Right lobe of liver (tissue), 6 donors: ENCODE measurements at regions not wholly inside any gene's neighbourhood (a gene's known extent, or its start where the extent isn't known, plus 50 kb on each side); places are given as distances from the start of the nearest gene placed in this dataset.

Experiments
- ATAC-seq, 4 donors: fragments of 200-7000 bp; cut with Tn5 transposase; one replicate each; pipeline ENCODE4 v1.9.1; 2020; ENCODE audit warnings: mild to moderate bottlenecking in 4 of 4, moderate library complexity in 4 of 4
- DNase-seq, 3 donors: peaks; one replicate each; pipeline ENCODE4 v3.0.0-alpha.2; 2020
- H3K27ac ChIP-seq, 3 donors: fragments of 200-600 bp; one replicate each; pipeline ENCODE4 v1.8.0; 2022
- H3K27me3 ChIP-seq, 2 donors: fragments of 200-600 bp; one replicate each; pipeline ENCODE4 v1.8.0; 2022
- H3K36me3 ChIP-seq, 4 donors: fragments of 200-600 bp; sonication (generic) in 1 of 4; one replicate each; pipeline versions ENCODE4 v1.5.1 to v1.8.0; 2017 to 2022; ENCODE audit warnings: control low read depth in 1 of 4
- H3K4me1 ChIP-seq, 4 donors: fragments of 200-600 bp; sonication (generic) in 1 of 4; one replicate each; pipeline versions ENCODE4 v1.5.1 to v1.8.0; 2017 to 2022; ENCODE audit warnings: control low read depth in 1 of 4
- H3K4me3 ChIP-seq, 3 donors: fragments of 200-600 bp; one replicate each; pipeline ENCODE4 v1.8.0; 2022
- H3K9me3 ChIP-seq, 4 donors: fragments of 200-600 bp; sonication (generic) in 1 of 4; one replicate each; pipeline versions ENCODE4 v1.5.1 to v1.8.0; 2017 to 2022; ENCODE audit warnings: control low read depth in 1 of 4
- POLR2A ChIP-seq: fragments of 450-650 bp; IDR thresholded peaks from one replicate; pipeline ENCODE4 v1.6.1; 2017; ENCODE audit warnings: antibody characterized with exemption, mild to moderate bottlenecking
- WGBS: methylation state at CpG from one replicate; pipeline ENCODE4 v1.1.6; 2018; ENCODE audit warnings: low coverage, low lambda C conversion rate; ENCODE audit not compliant: insufficient coverage; ENCODE audit errors: missing lambda C conversion rate; 5-methylcytosine and 5-hydroxymethylcytosine counted together
- intact Hi-C, 2 donors: fragments of 100-400 bp; cut with DNase I; formaldehyde crosslinking; loops; one replicate each; pipeline versions ENCODE4 v1.11.2 to v1.14.1; 2022
- TF ChIP-seq, protein P1 (sequence below), 4 donors: fragments of 200-600 bp in 3 of 4; fragments of 450-650 bp in 1 of 4; IDR thresholded peaks; one replicate each; pipeline versions ENCODE4 v1.5.1 to v1.8.0; 2016 to 2022; ENCODE audit warnings: antibody characterized with exemption in 4 of 4, mild to moderate bottlenecking in 2 of 4
- donor health status: DM: no; HTN: yes; CAD: no.
- donor health status: DM: no; HTN: no; CAD: no.
- donor health status: DM: no; HTN: no; CAD: no.
- donor health status: DM: no; HTN: yes; CAD: no.
- donor health status: DM: no; HTN: yes; CAD: no.

- Histone ChIP-seq H3K36me3 (no peaks in the 10 kb centered on the region), H3K27me3 (no peaks in the 10 kb centered on the region), H3K4me3 (no peak overlapping the region), H3K9me3 (no peaks in the 10 kb centered on the region), H3K4me1 (no peaks in the 10 kb centered on the region), H3K27ac (no peak overlapping the region)
- ATAC-seq (no peak), DNase-seq (no peak)
- TF ChIP-seq POLR2A = no peak
- TF ChIP-seq, protein P1, sequence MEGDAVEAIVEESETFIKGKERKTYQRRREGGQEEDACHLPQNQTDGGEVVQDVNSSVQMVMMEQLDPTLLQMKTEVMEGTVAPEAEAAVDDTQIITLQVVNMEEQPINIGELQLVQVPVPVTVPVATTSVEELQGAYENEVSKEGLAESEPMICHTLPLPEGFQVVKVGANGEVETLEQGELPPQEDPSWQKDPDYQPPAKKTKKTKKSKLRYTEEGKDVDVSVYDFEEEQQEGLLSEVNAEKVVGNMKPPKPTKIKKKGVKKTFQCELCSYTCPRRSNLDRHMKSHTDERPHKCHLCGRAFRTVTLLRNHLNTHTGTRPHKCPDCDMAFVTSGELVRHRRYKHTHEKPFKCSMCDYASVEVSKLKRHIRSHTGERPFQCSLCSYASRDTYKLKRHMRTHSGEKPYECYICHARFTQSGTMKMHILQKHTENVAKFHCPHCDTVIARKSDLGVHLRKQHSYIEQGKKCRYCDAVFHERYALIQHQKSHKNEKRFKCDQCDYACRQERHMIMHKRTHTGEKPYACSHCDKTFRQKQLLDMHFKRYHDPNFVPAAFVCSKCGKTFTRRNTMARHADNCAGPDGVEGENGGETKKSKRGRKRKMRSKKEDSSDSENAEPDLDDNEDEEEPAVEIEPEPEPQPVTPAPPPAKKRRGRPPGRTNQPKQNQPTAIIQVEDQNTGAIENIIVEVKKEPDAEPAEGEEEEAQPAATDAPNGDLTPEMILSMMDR (IDR thresholded peaks at IDR 0.05) = no peak
- intact Hi-C loops = no loop called here
- 63% methylated on average over 4 of the region's 5 CpGs for WGBS
These were observed 50.9 kb upstream of the ZNF354B start for GRCh38 chr5:178808886-178809285.

GRCh38 chr5:178801021-178801420 lies 58.7 kb upstream of the ZNF354B start:
- ATAC-seq = no peak
- no CpG with 5 or more reads among the region's 5 CpGs for WGBS
- no peak for TF ChIP-seq POLR2A
- TF ChIP-seq, protein P1 (IDR thresholded peaks at IDR 0.05) = no peak
- intact Hi-C loops = no loop called here
- Histone ChIP-seq H3K27ac (no peak overlapping the region), H3K9me3 (no peaks in the 10 kb centered on the region), H3K36me3 (no peaks in the 10 kb centered on the region), H3K4me1 (no peaks in the 10 kb centered on the region), H3K27me3 (no peaks in the 10 kb centered on the region), H3K4me3 (no peak overlapping the region)
- DNase-seq = no peak

GRCh38 chr5:178797546-178798440 lies 62.0 kb upstream of the ZNF354B start:
- H3K9me3 ChIP-seq = no peaks in the 10 kb centered on the region
- ATAC-seq (no peak), DNase-seq (no peak)
- no peak for TF ChIP-seq POLR2A
- TF ChIP-seq, protein P1 (IDR thresholded peaks at IDR 0.05) = no peak
- no peak overlapping the region for H3K27ac ChIP-seq
- H3K4me3 ChIP-seq = no peak overlapping the region
- 42% methylated on average over 7 of the region's 19 CpGs for WGBS
- H3K36me3 ChIP-seq = no peaks in the 10 kb centered on the region
- intact Hi-C loops = no loop called here
- H3K4me1 ChIP-seq = no peaks in the 10 kb centered on the region
- no peaks in the 10 kb centered on the region for H3K27me3 ChIP-seq

DNA sequence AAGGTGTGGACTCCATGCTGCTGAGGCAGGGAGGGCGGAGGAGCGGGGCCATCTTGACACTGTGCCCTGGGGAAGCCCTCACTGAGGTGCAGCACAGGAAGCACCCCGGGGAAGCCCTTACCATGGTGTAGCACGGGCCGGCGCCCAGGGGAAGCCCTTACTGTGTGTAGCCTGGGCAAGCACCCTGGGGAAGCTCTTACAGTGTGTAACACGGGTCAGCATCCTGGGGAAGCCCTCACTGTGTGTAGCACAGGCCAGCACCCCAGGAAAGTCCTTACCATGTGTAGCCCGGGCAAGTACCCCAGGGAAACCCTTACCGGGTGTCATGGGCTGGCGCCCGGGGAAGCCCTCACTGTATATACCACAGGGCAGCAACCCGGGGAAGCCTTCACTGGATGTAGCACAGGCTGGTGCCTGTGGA lies 62.6 kb upstream of the ZNF354B start:
- DNase-seq = no peak
- Histone ChIP-seq H3K4me1 (no peaks in the 10 kb centered on the region), H3K27me3 (no peaks in the 10 kb centered on the region), H3K36me3 (no peaks in the 10 kb centered on the region), H3K4me3 (no peak overlapping the region), H3K27ac (no peak overlapping the region), H3K9me3 (no peaks in the 10 kb centered on the region)
- no CpG with 5 or more reads among the region's 12 CpGs for WGBS
- intact Hi-C loops = no loop called here
- peak in 1 of 4 donors; percentile 20 for ATAC-seq
- TF ChIP-seq POLR2A = no peak
- TF ChIP-seq, protein P1 (IDR thresholded peaks at IDR 0.05) = no peak
